NB4 (cell line): ENCODE measurements at regions not wholly inside any gene's neighbourhood (a gene's known extent, or its start where the extent isn't known, plus 50 kb on each side); places are given as distances from the start of the nearest gene placed in this dataset.

Experiments
- MYC ChIP-seq: IDR thresholded peaks from 2 replicates; pipeline ENCODE4 v1.6.1; 2011; ENCODE audit warnings: low read depth, low read length
- POLR2A ChIP-seq: IDR thresholded peaks from 2 replicates; pipeline ENCODE4 v1.6.1; 2011; ENCODE audit warnings: mild to moderate bottlenecking; ENCODE audit not compliant: insufficient read length; ENCODE audit errors: extremely low read depth
- TF ChIP-seq, protein P1 (sequence below): IDR thresholded peaks from one replicate; pipeline ENCODE4 v1.5.1; 2012; ENCODE audit warnings: low read depth, low read length
- TF ChIP-seq, protein P2 (sequence below): IDR thresholded peaks from 2 replicates; pipeline ENCODE4 v1.6.1; 2011; ENCODE audit warnings: low read depth, low read length

DNA sequence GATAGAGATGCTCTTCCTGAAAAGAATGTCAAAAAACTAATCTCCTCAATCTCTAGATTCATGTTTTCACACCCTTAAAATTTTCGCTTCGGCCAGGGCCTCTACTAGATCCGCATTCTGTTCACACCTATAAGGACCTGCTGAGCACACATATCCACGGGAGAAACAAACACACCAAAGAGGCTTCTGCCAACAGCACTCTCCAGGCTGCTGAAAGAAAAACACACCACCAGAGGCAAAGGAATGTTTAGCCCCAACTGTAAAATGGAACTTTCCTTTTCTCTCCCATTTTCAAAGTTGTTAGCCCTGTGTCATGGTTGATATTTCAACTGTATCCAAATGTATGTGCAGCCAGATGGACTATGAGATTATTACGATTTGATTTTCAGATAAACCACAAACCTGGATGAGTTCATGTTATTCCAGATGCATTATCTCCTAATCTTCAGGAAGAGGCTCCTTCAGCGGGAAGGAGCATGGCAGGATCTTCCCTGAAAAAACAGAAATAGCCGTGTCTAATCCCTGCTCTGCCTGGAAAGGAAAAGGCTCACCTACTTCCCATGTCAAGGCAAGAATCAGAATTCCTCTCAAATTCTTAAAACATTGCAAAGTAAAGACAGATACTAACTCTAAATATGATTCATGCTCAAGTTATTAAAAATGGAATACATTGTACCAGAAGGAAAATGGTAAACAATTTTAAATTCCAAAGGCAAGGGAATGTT, 442.7 kb upstream of the NR2F2 start:
- TF ChIP-seq, protein P1, sequence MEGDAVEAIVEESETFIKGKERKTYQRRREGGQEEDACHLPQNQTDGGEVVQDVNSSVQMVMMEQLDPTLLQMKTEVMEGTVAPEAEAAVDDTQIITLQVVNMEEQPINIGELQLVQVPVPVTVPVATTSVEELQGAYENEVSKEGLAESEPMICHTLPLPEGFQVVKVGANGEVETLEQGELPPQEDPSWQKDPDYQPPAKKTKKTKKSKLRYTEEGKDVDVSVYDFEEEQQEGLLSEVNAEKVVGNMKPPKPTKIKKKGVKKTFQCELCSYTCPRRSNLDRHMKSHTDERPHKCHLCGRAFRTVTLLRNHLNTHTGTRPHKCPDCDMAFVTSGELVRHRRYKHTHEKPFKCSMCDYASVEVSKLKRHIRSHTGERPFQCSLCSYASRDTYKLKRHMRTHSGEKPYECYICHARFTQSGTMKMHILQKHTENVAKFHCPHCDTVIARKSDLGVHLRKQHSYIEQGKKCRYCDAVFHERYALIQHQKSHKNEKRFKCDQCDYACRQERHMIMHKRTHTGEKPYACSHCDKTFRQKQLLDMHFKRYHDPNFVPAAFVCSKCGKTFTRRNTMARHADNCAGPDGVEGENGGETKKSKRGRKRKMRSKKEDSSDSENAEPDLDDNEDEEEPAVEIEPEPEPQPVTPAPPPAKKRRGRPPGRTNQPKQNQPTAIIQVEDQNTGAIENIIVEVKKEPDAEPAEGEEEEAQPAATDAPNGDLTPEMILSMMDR = no peak
- TF ChIP-seq POLR2A (no peak), MYC (no peak)
- TF ChIP-seq, protein P2, sequence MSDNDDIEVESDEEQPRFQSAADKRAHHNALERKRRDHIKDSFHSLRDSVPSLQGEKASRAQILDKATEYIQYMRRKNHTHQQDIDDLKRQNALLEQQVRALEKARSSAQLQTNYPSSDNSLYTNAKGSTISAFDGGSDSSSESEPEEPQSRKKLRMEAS = no peak
